ENCODE measurements at regions not wholly inside any gene's neighbourhood (a gene's known extent, or its start where the extent isn't known, plus 50 kb on each side); places are given as distances from the start of the nearest gene placed in this dataset.

GRCh38 chr6:140744659-140745320, 1370.3 kb upstream of the CITED2 start:
- no peak for DNase-seq

GRCh38 chr6:140736231-140736630, 1361.8 kb upstream of the CITED2 start:
- Histone ChIP-seq H3K4me3 (ENCODE audit: insufficient read depth, low read depth, low read length, poor library complexity, severe bottlenecking) (no peak overlapping the region), H3K9me3 (ENCODE audit: control insufficient read depth, low read length) (no peaks in the 10 kb centered on the region), H3K4me1 (ENCODE audit: control insufficient read depth, insufficient read depth, low read length, poor library complexity, severe bottlenecking) (no peaks in the 10 kb centered on the region), H3K36me3 (ENCODE audit: control insufficient read depth, insufficient read depth, low read length) (no peaks in the 10 kb centered on the region), H3K27me3 (replicated peaks; ENCODE audit: control insufficient read depth, insufficient read depth, low read length, poor library complexity, severe bottlenecking) (no peaks in the 10 kb centered on the region), H3K27ac (ENCODE audit: insufficient read depth, low read length, poor library complexity, severe bottlenecking) (no peak overlapping the region)
- no peak for DNase-seq

More at GRCh38 chr6:140744659-140745320, 1370.3 kb upstream of the CITED2 start:
- Histone ChIP-seq H3K4me3 (ENCODE audit: insufficient read depth, low read depth, low read length, poor library complexity, severe bottlenecking) (no peak overlapping the region), H3K9me3 (ENCODE audit: control insufficient read depth, low read length) (no peaks in the 10 kb centered on the region), H3K27me3 (replicated peaks; ENCODE audit: control insufficient read depth, insufficient read depth, low read length, poor library complexity, severe bottlenecking) (no peaks in the 10 kb centered on the region), H3K36me3 (ENCODE audit: control insufficient read depth, insufficient read depth, low read length) (no peaks in the 10 kb centered on the region), H3K27ac (ENCODE audit: insufficient read depth, low read length, poor library complexity, severe bottlenecking) (no peak overlapping the region), H3K4me1 (ENCODE audit: control insufficient read depth, insufficient read depth, low read length, poor library complexity, severe bottlenecking) (no peaks in the 10 kb centered on the region)

DNA sequence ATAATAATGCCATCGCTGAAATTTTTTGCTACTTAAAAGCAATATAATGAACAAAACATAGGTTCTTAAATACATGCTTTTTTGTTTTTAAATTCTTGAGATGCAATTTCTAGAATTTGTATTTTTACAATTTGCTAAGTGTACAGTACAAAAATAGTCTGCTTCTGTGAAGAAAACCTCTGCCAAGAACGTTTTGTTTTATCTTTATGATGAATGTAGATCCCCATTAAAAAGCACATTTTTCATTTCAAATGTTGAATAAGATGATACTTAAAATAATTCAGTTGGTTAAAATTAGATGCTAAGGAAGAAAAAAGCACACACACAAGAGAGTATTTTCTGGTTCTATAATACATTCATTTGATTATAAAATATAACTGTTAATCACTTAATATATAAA, 1358.5 kb upstream of the CITED2 start:
- Histone ChIP-seq H3K27ac (ENCODE audit: insufficient read depth, low read length, poor library complexity, severe bottlenecking) (no peak overlapping the region), H3K27me3 (replicated peaks; ENCODE audit: control insufficient read depth, insufficient read depth, low read length, poor library complexity, severe bottlenecking) (no peaks in the 10 kb centered on the region), H3K4me1 (ENCODE audit: control insufficient read depth, insufficient read depth, low read length, poor library complexity, severe bottlenecking) (no peaks in the 10 kb centered on the region), H3K9me3 (ENCODE audit: control insufficient read depth, low read length) (no peaks in the 10 kb centered on the region), H3K36me3 (ENCODE audit: control insufficient read depth, insufficient read depth, low read length) (no peaks in the 10 kb centered on the region), H3K4me3 (ENCODE audit: insufficient read depth, low read depth, low read length, poor library complexity, severe bottlenecking) (no peak overlapping the region)
- no peak for DNase-seq

- no peak for DNase-seq
- Histone ChIP-seq H3K27ac (ENCODE audit: insufficient read depth, low read length, poor library complexity, severe bottlenecking) (no peak overlapping the region), H3K4me3 (ENCODE audit: insufficient read depth, low read depth, low read length, poor library complexity, severe bottlenecking) (no peak overlapping the region), H3K9me3 (ENCODE audit: control insufficient read depth, low read length) (no peaks in the 10 kb centered on the region), H3K27me3 (replicated peaks; ENCODE audit: control insufficient read depth, insufficient read depth, low read length, poor library complexity, severe bottlenecking) (no peaks in the 10 kb centered on the region), H3K36me3 (ENCODE audit: control insufficient read depth, insufficient read depth, low read length) (no peaks in the 10 kb centered on the region), H3K4me1 (ENCODE audit: control insufficient read depth, insufficient read depth, low read length, poor library complexity, severe bottlenecking) (no peaks in the 10 kb centered on the region)
These were observed 1357.7 kb upstream of the CITED2 start for GRCh38 chr6:140732155-140732554.

DNA sequence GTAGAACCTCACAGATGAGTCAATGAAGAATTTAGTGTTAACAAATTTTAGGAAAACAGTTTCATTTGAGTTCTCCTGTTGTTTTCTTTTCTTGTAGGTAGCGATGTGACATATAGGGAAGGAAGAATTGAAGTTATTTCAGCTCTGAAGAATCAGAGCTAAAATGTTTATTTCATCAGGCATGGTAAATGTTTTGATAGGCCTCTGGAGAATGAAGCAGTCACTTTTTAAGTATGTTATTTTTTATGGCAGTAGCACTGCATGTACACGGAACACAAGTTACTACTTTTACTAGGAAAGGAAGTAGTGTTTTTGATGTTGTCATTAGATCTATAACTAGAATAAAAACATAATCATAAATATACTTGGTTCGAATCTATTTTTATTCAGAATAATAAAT, 1357.3 kb upstream of the CITED2 start:
- Histone ChIP-seq H3K27ac (ENCODE audit: insufficient read depth, low read length, poor library complexity, severe bottlenecking) (no peak overlapping the region), H3K4me1 (ENCODE audit: control insufficient read depth, insufficient read depth, low read length, poor library complexity, severe bottlenecking) (no peaks in the 10 kb centered on the region), H3K9me3 (ENCODE audit: control insufficient read depth, low read length) (no peaks in the 10 kb centered on the region), H3K4me3 (ENCODE audit: insufficient read depth, low read depth, low read length, poor library complexity, severe bottlenecking) (no peak overlapping the region), H3K36me3 (ENCODE audit: control insufficient read depth, insufficient read depth, low read length) (no peaks in the 10 kb centered on the region), H3K27me3 (replicated peaks; ENCODE audit: control insufficient read depth, insufficient read depth, low read length, poor library complexity, severe bottlenecking) (no peaks in the 10 kb centered on the region)
- DNase-seq: no peak

DNA sequence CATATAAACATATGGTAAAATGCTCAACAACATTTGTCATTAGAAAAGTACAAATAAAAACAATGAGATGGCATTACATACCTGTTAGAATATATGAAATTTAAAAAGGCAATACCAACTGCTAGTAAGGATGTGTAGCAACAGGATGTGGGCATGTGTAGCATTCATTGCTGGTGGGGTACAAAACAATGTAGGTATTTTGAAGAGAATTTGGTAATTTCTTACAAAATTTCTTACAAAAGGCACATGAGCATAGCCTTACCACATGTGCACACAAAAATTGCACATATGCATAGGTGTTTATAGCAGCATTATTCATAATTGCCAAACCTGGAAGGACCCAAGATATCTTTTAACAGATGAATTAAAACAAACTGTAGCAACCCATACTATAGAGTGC, 1355.1 kb upstream of the CITED2 start:
- Histone ChIP-seq H3K9me3 (ENCODE audit: control insufficient read depth, low read length) (no peaks in the 10 kb centered on the region), H3K27me3 (replicated peaks; ENCODE audit: control insufficient read depth, insufficient read depth, low read length, poor library complexity, severe bottlenecking) (no peaks in the 10 kb centered on the region), H3K36me3 (ENCODE audit: control insufficient read depth, insufficient read depth, low read length) (no peaks in the 10 kb centered on the region), H3K27ac (ENCODE audit: insufficient read depth, low read length, poor library complexity, severe bottlenecking) (no peak overlapping the region), H3K4me3 (ENCODE audit: insufficient read depth, low read depth, low read length, poor library complexity, severe bottlenecking) (no peak overlapping the region), H3K4me1 (ENCODE audit: control insufficient read depth, insufficient read depth, low read length, poor library complexity, severe bottlenecking) (no peaks in the 10 kb centered on the region)
- no peak for DNase-seq

GRCh38 chr6:140718021-140718420, 1343.6 kb upstream of the CITED2 start:
- no peak for DNase-seq
- Histone ChIP-seq H3K36me3 (ENCODE audit: control insufficient read depth, insufficient read depth, low read length) (no peaks in the 10 kb centered on the region), H3K27ac (ENCODE audit: insufficient read depth, low read length, poor library complexity, severe bottlenecking) (no peak overlapping the region), H3K4me1 (ENCODE audit: control insufficient read depth, insufficient read depth, low read length, poor library complexity, severe bottlenecking) (no peaks in the 10 kb centered on the region), H3K27me3 (replicated peaks; ENCODE audit: control insufficient read depth, insufficient read depth, low read length, poor library complexity, severe bottlenecking) (no peaks in the 10 kb centered on the region), H3K4me3 (ENCODE audit: insufficient read depth, low read depth, low read length, poor library complexity, severe bottlenecking) (no peak overlapping the region), H3K9me3 (ENCODE audit: control insufficient read depth, low read length) (no peaks in the 10 kb centered on the region)

DNA sequence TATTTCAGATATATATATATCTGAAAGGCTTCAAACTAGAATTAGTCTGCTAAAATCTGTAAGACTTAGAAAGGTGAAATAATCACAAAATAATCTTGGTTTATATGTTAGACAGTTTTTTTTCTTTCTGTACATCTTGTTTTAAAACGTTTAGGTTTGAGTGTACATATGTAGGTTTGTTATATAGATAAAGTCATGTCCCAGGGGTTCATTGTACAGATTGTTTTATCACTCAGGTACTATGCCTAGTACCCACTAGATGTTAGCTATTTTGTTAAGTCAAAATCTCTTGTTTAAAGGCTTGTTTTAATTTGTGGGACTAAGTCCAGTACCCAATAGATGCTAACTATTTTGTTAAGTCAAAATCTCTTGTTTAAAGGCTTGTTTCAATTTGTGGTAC, 1339.0 kb upstream of the CITED2 start:
- H3K4me1 ChIP-seq (ENCODE audit: control insufficient read depth, insufficient read depth, low read length, poor library complexity, severe bottlenecking): no peaks in the 10 kb centered on the region
- H3K4me3 ChIP-seq (ENCODE audit: insufficient read depth, low read depth, low read length, poor library complexity, severe bottlenecking): no peak overlapping the region
- no peaks in the 10 kb centered on the region for H3K9me3 ChIP-seq (ENCODE audit: control insufficient read depth, low read length)
- no peak for DNase-seq
- H3K36me3 ChIP-seq (ENCODE audit: control insufficient read depth, insufficient read depth, low read length): no peaks in the 10 kb centered on the region
- H3K27ac ChIP-seq (ENCODE audit: insufficient read depth, low read length, poor library complexity, severe bottlenecking): no peak overlapping the region
- no peaks in the 10 kb centered on the region for H3K27me3 ChIP-seq (replicated peaks; ENCODE audit: control insufficient read depth, insufficient read depth, low read length, poor library complexity, severe bottlenecking)

DNA sequence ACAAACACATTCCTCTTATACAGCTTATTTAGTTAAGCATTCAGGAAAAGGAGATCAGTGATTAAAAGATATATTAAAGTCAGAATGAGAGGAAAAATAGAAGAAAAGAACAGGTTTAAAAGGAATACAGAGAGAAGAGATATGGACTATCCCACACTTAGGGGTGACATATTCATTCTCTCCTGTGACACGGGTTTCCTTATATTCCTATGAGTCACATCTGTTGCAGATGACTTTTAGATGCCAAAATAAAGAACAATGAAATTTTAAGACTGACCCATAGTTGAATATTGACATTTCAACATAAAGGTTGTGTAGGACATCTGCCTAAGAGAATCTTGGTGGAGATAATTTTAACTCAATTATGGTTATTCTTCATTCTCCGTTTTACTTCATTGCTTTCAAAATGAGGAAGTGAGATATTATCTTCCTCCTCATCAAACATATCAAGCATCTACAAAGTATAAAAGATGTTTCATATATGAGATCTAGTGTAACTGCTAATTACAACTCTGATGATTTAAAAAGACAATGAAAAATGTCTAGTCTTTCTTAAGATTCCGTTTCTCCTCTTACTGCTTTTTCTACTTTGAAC, 1336.7 kb upstream of the CITED2 start:
- no peak overlapping the region for H3K27ac ChIP-seq (ENCODE audit: insufficient read depth, low read length, poor library complexity, severe bottlenecking)
- H3K4me1 ChIP-seq (ENCODE audit: control insufficient read depth, insufficient read depth, low read length, poor library complexity, severe bottlenecking): no peaks in the 10 kb centered on the region
- H3K4me3 ChIP-seq (ENCODE audit: insufficient read depth, low read depth, low read length, poor library complexity, severe bottlenecking): no peak overlapping the region
- no peaks in the 10 kb centered on the region for H3K9me3 ChIP-seq (ENCODE audit: control insufficient read depth, low read length)
- no peak for DNase-seq
- no peaks in the 10 kb centered on the region for H3K27me3 ChIP-seq (replicated peaks; ENCODE audit: control insufficient read depth, insufficient read depth, low read length, poor library complexity, severe bottlenecking)
- no peaks in the 10 kb centered on the region for H3K36me3 ChIP-seq (ENCODE audit: control insufficient read depth, insufficient read depth, low read length)

DNA sequence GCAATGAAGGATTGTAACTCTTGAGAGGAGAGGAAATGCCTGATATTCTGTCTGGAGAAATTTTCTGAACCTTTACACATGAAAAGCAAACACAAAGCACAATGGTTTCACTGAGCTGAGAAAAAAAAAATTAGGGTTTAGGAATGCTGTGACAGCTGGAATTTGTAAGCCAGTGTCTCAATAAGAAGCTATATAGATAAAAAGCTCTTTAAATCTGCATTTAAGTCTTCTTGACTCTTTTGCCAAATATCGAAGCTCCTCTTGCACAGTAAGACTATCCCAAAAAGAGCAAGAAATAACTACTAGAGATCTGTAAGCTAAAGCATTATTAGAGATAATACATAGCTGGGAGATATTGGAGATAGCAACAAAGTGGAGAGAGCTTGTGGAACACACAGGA, 1334.0 kb upstream of the CITED2 start:
- H3K4me3 ChIP-seq (ENCODE audit: insufficient read depth, low read depth, low read length, poor library complexity, severe bottlenecking): no peak overlapping the region
- H3K4me1 ChIP-seq (ENCODE audit: control insufficient read depth, insufficient read depth, low read length, poor library complexity, severe bottlenecking): no peaks in the 10 kb centered on the region
- H3K27me3 ChIP-seq (replicated peaks; ENCODE audit: control insufficient read depth, insufficient read depth, low read length, poor library complexity, severe bottlenecking): no peaks in the 10 kb centered on the region
- no peak overlapping the region for H3K27ac ChIP-seq (ENCODE audit: insufficient read depth, low read length, poor library complexity, severe bottlenecking)
- H3K9me3 ChIP-seq (ENCODE audit: control insufficient read depth, low read length): no peaks in the 10 kb centered on the region
- H3K36me3 ChIP-seq (ENCODE audit: control insufficient read depth, insufficient read depth, low read length): no peaks in the 10 kb centered on the region
- no peak for DNase-seq

All from effector memory CD4-positive, alpha-beta T cell (primary cell).